CD14-positive monocyte (primary cell): ENCODE measurements at regions not wholly inside any gene's neighbourhood (a gene's known extent, or its start where the extent isn't known, plus 50 kb on each side); places are given as distances from the start of the nearest gene placed in this dataset.

Experiments
- DNase-seq, 3 donors: peaks; one replicate each; pipeline ENCODE4 v3.0.0-alpha.2; 2011 to 2022
- H2AFZ ChIP-seq: 2 replicates; pipeline ENCODE4 v1.6.0; 2012; ENCODE audit warnings: mild to moderate bottlenecking, low read depth, low read length, inconsistent platforms; ENCODE audit not compliant: insufficient read depth, poor library complexity, severe bottlenecking
- H3K27ac ChIP-seq, 2 donors: 1 replicate in 1 of 2; 2 replicates in 1 of 2; pipeline ENCODE4 v1.5.1; 2012 to 2013; ENCODE audit warnings: low read length in 2 of 2, control low read depth in 1 of 2, inconsistent platforms in 1 of 2, low read depth in 1 of 2, mild to moderate bottlenecking in 1 of 2
- H3K27me3 ChIP-seq, 2 donors: one replicate each; pipeline versions ENCODE4 v1.6.0 to v1.6.1; 2011 to 2013; ENCODE audit warnings: low read length in 2 of 2; ENCODE audit not compliant: control insufficient read depth in 2 of 2, insufficient read depth in 2 of 2
- H3K36me3 ChIP-seq, 2 donors: replicated peaks in 1 of 2; 1 replicate in 1 of 2; 2 replicates in 1 of 2; pipeline versions ENCODE4 v1.5.1 to v1.6.1; 2012 to 2013; ENCODE audit warnings: low read length in 2 of 2, control low read depth in 1 of 2, inconsistent platforms in 1 of 2, mild to moderate bottlenecking in 1 of 2; ENCODE audit not compliant: insufficient read depth in 2 of 2, control insufficient read depth in 1 of 2
- H3K4me1 ChIP-seq, 2 donors: 1 replicate in 1 of 2; 2 replicates in 1 of 2; pipeline versions ENCODE4 v1.5.1 to v1.6.1; 2012 to 2013; ENCODE audit warnings: low read length in 2 of 2, control low read depth in 1 of 2, inconsistent platforms in 1 of 2, mild to moderate bottlenecking in 1 of 2, moderate library complexity in 1 of 2; ENCODE audit not compliant: insufficient read depth in 2 of 2, control insufficient read depth in 1 of 2
- H3K4me2 ChIP-seq: replicated peaks from 2 replicates; pipeline ENCODE3; 2012; ENCODE audit warnings: low read length, moderate library complexity, mild to moderate bottlenecking; ENCODE audit not compliant: poor library complexity, severe bottlenecking; ENCODE audit errors: extremely low read depth
- H3K4me3 ChIP-seq, 3 experiments: fragments of 200-600 bp in 1 of 3; sonication (generic) in 1 of 3; replicated peaks in 1 of 3; 1 replicate in 2 of 3; 2 replicates in 1 of 3; pipeline ENCODE4 v1.5.1; 2011 to 2013; ENCODE audit warnings: low read length in 3 of 3, mild to moderate bottlenecking in 3 of 3, control low read depth in 2 of 3, low read depth in 2 of 3, inconsistent platforms in 1 of 3, moderate library complexity in 1 of 3
- H3K79me2 ChIP-seq: 2 replicates; pipeline ENCODE4 v1.6.0; 2012; ENCODE audit warnings: mild to moderate bottlenecking, control low read depth, inconsistent platforms, low read length, moderate library complexity; ENCODE audit not compliant: insufficient read depth
- H3K9ac ChIP-seq: 2 replicates; pipeline ENCODE4 v1.6.0; 2017; ENCODE audit warnings: low read length, mild to moderate bottlenecking; ENCODE audit not compliant: insufficient read depth, poor library complexity, severe bottlenecking
- H3K9me3 ChIP-seq, 2 donors: replicated peaks in 1 of 2; 1 replicate in 1 of 2; 2 replicates in 1 of 2; pipeline versions ENCODE4 v1.5.1 to v1.6.1; 2012 to 2013; ENCODE audit warnings: low read length in 2 of 2, control low read depth in 1 of 2; ENCODE audit not compliant: control insufficient read depth in 1 of 2, insufficient read depth in 1 of 2
- H4K20me1 ChIP-seq: 2 replicates; pipeline ENCODE4 v1.6.0; 2012; ENCODE audit warnings: mild to moderate bottlenecking, low read length, control low read depth, moderate library complexity; ENCODE audit not compliant: insufficient read depth
- H3K27ac Mint-ChIP-seq, 7 donors: one replicate each; pipeline ENCODE4 v1.8.0; 2020; ENCODE audit warnings: mild to moderate bottlenecking in 7 of 7, mixed read lengths in 7 of 7, moderate library complexity in 6 of 7, inconsistent platforms in 2 of 7
- H3K27me3 Mint-ChIP-seq, 3 donors: one replicate each; pipeline ENCODE4 v1.8.0; 2021 to 2022; ENCODE audit warnings: low read depth in 3 of 3, mild to moderate bottlenecking in 3 of 3, mixed read lengths in 3 of 3, moderate library complexity in 3 of 3, inconsistent platforms in 1 of 3
- H3K36me3 Mint-ChIP-seq, 2 donors: one replicate each; pipeline ENCODE4 v1.8.0; 2020; ENCODE audit warnings: mixed read lengths in 2 of 2, inconsistent platforms in 1 of 2, mild to moderate bottlenecking in 1 of 2
- H3K4me1 Mint-ChIP-seq: one replicate; pipeline ENCODE4 v1.8.0; 2020; ENCODE audit warnings: mild to moderate bottlenecking, mixed read lengths
- H3K4me3 Mint-ChIP-seq, 2 donors: one replicate each; pipeline ENCODE4 v1.8.0; 2020; ENCODE audit warnings: mild to moderate bottlenecking in 2 of 2, mixed read lengths in 2 of 2, moderate library complexity in 1 of 2
- H3K9me3 Mint-ChIP-seq, 7 donors: one replicate each; pipeline ENCODE4 v1.8.0; 2020 to 2022; ENCODE audit warnings: mixed read lengths in 7 of 7, mild to moderate bottlenecking in 6 of 7, moderate library complexity in 6 of 7, inconsistent platforms in 2 of 7
- WGBS: methylation state at CpG from one replicate; pipeline ENCODE4 v1.1.5; 2013; ENCODE audit warnings: missing lambda C conversion rate; ENCODE audit not compliant: insufficient coverage; 5-methylcytosine and 5-hydroxymethylcytosine counted together
- intact Hi-C, 2 donors: fragments of 100-400 bp; cut with micrococcal nuclease; formaldehyde crosslinking; loops; one replicate each; pipeline versions ENCODE4 v1.15.0 to v1.15.1; 2023
- TF ChIP-seq, protein P1 (sequence below): fragments of 200-600 bp; IDR thresholded peaks from one replicate; pipeline ENCODE4 v1.8.0; 2022; ENCODE audit warnings: antibody characterized with exemption, mild to moderate bottlenecking

DNA sequence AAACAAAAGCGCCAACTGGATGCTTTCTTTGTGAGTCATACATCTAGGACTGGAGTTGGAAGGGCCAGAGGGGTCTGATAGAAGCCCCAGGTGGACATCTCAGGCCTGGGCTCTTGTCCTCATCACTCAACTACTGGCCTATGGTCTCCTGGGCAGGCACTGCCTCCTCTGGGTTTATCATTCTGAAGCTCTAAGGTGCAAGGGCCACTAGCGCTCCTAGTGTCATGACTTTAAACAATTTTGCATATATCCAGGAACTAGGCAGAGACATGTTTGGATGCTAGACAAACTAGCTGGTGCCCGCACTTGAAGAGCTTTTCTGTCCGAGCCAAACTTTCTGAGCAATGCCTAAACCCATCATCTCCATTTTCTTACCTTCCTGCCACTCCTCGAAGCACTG lies 72.3 kb downstream of the CD164 start:
- intact Hi-C loops = no loop called here
- H3K27me3 ChIP-seq = no peaks in the 10 kb centered on the region
- TF ChIP-seq, protein P1, sequence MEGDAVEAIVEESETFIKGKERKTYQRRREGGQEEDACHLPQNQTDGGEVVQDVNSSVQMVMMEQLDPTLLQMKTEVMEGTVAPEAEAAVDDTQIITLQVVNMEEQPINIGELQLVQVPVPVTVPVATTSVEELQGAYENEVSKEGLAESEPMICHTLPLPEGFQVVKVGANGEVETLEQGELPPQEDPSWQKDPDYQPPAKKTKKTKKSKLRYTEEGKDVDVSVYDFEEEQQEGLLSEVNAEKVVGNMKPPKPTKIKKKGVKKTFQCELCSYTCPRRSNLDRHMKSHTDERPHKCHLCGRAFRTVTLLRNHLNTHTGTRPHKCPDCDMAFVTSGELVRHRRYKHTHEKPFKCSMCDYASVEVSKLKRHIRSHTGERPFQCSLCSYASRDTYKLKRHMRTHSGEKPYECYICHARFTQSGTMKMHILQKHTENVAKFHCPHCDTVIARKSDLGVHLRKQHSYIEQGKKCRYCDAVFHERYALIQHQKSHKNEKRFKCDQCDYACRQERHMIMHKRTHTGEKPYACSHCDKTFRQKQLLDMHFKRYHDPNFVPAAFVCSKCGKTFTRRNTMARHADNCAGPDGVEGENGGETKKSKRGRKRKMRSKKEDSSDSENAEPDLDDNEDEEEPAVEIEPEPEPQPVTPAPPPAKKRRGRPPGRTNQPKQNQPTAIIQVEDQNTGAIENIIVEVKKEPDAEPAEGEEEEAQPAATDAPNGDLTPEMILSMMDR = no peak
- Mint-ChIP-seq H3K27me3 (peaks cover 0 to 7% (median under 1%) of the 10 kb centered on the region in 3 donors), H3K9me3 (peaks cover 0 to 2% (median 0%) of the 10 kb centered on the region in 7 donors), H3K4me1 (peaks cover 13% of the 10 kb centered on the region), H3K27ac (no peak overlapping the region), H3K4me3 (no peak overlapping the region), H3K36me3 (no peaks in the 10 kb centered on the region)
- 79% methylated on average over 3 of the region's 5 CpGs for WGBS
- H3K36me3 ChIP-seq = no peaks in the 10 kb centered on the region
- H3K9me3 ChIP-seq = no peaks in the 10 kb centered on the region
- H3K4me1 ChIP-seq = peaks cover 0 to under 1% of the 10 kb centered on the region in 2 donors
- no peak overlapping the region for H3K27ac ChIP-seq
- DNase-seq = no peak
- H3K4me3 ChIP-seq = no peak overlapping the region
- H2AFZ ChIP-seq = no peak overlapping the region
- H3K79me2 ChIP-seq = no peaks in the 10 kb centered on the region
- no peaks in the 10 kb centered on the region for H4K20me1 ChIP-seq
- no peak overlapping the region for H3K9ac ChIP-seq
- H3K4me2 ChIP-seq = no peak overlapping the region

DNA sequence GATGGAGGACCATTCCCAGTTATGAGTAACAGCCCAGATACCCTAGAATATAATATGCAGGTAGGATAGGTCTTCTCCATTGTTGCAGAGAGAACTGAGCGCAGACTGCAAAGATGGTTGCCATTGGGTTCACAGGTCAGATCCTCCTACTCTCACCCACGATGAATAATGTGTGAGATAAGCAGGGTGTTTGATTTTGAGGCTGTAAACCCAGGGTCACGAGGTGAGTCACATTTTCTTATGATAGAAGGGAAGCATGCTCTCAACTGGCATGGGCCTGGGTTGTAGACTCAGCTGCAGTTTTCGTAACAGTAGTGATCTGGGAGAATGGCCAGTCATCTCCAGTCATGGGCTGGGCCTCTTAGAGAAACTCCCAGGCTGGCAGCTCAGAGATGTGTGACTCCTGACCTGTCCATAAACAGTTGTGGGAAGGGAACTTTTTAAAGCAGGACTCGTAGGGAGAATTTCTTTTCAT lies 74.2 kb downstream of the CD164 start:
- H3K9ac ChIP-seq = no peak overlapping the region
- no peak overlapping the region for H3K4me3 ChIP-seq
- no peaks in the 10 kb centered on the region for H4K20me1 ChIP-seq
- no peaks in the 10 kb centered on the region for H3K36me3 Mint-ChIP-seq
- H3K9me3 Mint-ChIP-seq = peaks cover 0 to 2% (median 0%) of the 10 kb centered on the region in 7 donors
- H3K79me2 ChIP-seq = no peaks in the 10 kb centered on the region
- H3K4me1 Mint-ChIP-seq = peaks cover 30% of the 10 kb centered on the region
- peaks cover 15 to 16% of the 10 kb centered on the region in 2 donors for H3K4me1 ChIP-seq
- 38% methylated on average over 2 of the region's 5 CpGs for WGBS
- no peaks in the 10 kb centered on the region for H3K9me3 ChIP-seq
- peaks cover 0 to 7% (median 0%) of the 10 kb centered on the region in 3 donors for H3K27me3 Mint-ChIP-seq
- no peak overlapping the region for H2AFZ ChIP-seq
- peak overlapping the region in 3 of 7 donors; percentile 64 to 84 (median 66) for H3K27ac Mint-ChIP-seq
- H3K27ac ChIP-seq = no peak overlapping the region
- TF ChIP-seq, protein P1 = no peak
- H3K4me3 Mint-ChIP-seq = no peak overlapping the region
- H3K27me3 ChIP-seq = no peaks in the 10 kb centered on the region
- DNase-seq = peak; percentile 29 to 77 (median 38)
- no peak overlapping the region for H3K4me2 ChIP-seq
- intact Hi-C loops = no loop called here
- H3K36me3 ChIP-seq = no peaks in the 10 kb centered on the region
